ENCODE measurements at regions not wholly inside any gene's neighbourhood (a gene's known extent, or its start where the extent isn't known, plus 50 kb on each side); places are given as distances from the start of the nearest gene placed in this dataset.
"Not testable (repeated sequence)": the region's sequence is repeated elsewhere in the genome, so short reads cannot be mapped to it uniquely, and the experiment has no call there.

GRCh38 chr4:159910721-159911120 lies 807.8 kb downstream of the RAPGEF2 start:
- TF ChIP-seq, protein P1, sequence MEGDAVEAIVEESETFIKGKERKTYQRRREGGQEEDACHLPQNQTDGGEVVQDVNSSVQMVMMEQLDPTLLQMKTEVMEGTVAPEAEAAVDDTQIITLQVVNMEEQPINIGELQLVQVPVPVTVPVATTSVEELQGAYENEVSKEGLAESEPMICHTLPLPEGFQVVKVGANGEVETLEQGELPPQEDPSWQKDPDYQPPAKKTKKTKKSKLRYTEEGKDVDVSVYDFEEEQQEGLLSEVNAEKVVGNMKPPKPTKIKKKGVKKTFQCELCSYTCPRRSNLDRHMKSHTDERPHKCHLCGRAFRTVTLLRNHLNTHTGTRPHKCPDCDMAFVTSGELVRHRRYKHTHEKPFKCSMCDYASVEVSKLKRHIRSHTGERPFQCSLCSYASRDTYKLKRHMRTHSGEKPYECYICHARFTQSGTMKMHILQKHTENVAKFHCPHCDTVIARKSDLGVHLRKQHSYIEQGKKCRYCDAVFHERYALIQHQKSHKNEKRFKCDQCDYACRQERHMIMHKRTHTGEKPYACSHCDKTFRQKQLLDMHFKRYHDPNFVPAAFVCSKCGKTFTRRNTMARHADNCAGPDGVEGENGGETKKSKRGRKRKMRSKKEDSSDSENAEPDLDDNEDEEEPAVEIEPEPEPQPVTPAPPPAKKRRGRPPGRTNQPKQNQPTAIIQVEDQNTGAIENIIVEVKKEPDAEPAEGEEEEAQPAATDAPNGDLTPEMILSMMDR (IDR thresholded peaks at IDR 0.05; ENCODE audit: low read depth, low read length): no peak

GRCh38 chr4:159922119-159922518 lies 819.2 kb downstream of the RAPGEF2 start:
- DNase-seq (ENCODE audit: extremely low read depth, low read depth): no peak
- TF ChIP-seq, protein P1 (IDR thresholded peaks at IDR 0.05; ENCODE audit: low read depth, low read length): no peak

More at GRCh38 chr4:159910721-159911120, 807.8 kb downstream of the RAPGEF2 start:
- DNase-seq (ENCODE audit: extremely low read depth, low read depth): no peak

DNA sequence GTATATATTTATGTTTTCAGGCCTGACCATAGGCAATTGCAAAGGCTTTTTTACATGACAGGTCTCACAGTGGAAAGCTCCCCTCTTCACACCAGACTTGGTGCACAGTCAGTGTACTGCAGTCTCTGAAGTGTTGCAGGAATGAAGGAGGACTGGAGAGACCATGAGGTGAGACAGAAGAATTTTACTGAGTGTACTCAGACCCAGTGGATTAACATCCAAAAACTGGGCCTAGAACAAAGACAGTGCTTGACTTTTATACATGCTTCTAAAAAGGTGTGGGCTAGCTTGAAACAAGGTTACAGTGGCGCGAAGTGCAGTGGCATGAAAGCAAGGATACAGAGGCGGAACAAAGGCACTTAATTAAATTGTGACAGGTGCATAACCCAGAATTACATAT lies 822.9 kb downstream of the RAPGEF2 start:
- no peak for DNase-seq (ENCODE audit: extremely low read depth, low read depth)
- TF ChIP-seq, protein P1 (IDR thresholded peaks at IDR 0.05; ENCODE audit: low read depth, low read length): no peak

DNA sequence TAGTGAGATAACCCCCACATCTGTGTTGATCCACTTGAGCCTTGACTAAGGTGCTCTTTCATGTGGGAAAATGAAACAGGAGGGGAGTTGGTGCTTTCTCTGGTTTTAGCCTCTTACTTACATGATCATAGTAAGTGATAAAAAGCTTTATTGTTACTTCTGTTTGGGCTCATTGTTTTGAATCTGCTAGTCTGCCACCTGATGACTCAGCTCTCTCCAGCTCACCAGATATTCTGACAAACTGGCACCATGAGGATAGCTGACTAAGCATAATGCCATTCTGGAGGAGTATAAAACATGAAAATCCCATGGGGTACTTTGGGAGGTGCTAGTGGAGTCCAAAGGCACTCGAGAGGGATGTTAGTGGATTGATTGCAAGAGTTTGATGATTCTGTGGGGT lies 824.0 kb downstream of the RAPGEF2 start:
- TF ChIP-seq, protein P1 (IDR thresholded peaks at IDR 0.05; ENCODE audit: low read depth, low read length): no peak
- DNase-seq (ENCODE audit: extremely low read depth, low read depth): no peak

DNA sequence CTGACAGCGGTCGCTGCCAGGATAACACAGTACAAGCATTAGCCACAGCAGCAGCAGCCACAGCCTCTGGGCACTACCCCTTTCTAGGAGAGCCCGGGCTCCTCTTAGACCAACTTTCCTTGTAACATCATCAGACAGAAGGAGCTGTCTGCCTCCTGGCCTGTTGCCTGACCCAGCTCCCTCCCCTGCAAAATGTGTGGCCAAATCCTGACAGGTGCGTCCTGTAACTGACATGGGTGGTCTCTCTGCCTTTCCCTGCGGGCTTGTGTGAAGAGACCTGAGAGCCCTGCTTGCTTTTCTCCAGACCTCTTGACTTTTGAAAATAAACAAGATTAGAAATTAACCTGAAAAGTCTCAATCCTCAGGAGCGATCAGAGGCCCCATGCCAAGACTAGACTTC lies 824.9 kb downstream of the RAPGEF2 start:
- DNase-seq (ENCODE audit: extremely low read depth, low read depth): no peak
- TF ChIP-seq, protein P1 (IDR thresholded peaks at IDR 0.05; ENCODE audit: low read depth, low read length): no peak

DNA sequence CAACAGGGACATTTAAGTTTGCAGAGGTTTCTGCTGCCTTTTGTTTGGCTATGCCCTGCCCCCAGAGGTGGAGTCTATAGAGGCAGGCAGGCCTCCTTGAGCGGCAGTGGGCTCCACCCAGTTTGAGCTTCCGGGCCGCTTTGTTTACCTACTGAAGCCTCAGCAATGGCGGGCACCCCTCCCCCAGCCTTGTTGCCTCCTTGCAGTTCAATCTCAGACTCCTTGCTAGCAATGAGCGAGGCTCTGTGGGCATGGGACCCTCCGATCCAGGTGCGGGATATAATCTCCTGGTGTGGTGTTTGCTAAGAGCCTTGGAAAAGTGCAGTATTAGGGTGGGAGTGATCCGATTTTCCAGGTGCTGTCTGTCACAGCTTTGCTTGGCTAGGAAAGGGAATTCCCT lies 831.7 kb downstream of the RAPGEF2 start:
- DNase-seq (ENCODE audit: extremely low read depth, low read depth): not testable (repeated sequence)

- no peak for DNase-seq (ENCODE audit: extremely low read depth, low read depth)
- TF ChIP-seq, protein P1 (IDR thresholded peaks at IDR 0.05; ENCODE audit: low read depth, low read length): no peak
Observed at GRCh38 chr4:159937595-159937994, 834.7 kb downstream of the RAPGEF2 start.

GRCh38 chr4:159939681-159940080 lies 836.8 kb downstream of the RAPGEF2 start:
- not testable (repeated sequence) for DNase-seq (ENCODE audit: extremely low read depth, low read depth)

DNA sequence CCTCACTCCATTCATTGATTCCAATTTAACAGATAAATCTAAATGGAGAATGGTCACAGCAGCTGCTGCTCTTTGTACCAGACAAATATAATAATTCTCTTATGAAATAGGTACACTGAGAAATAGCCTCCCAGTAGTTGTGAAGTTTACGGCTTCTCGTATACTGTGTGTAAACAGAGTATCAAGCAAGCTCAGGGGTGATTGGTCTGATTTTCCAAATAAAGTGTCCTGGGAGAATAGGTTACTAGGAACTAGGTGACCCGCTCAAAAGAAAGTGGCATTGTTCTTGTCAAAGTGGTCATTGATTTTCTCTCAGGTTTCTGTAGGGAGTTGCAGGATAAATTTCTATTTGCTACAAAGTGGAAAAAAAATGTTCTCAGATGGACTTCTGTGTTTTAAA lies 838.2 kb downstream of the RAPGEF2 start:
- TF ChIP-seq, protein P1 (IDR thresholded peaks at IDR 0.05; ENCODE audit: low read depth, low read length): no peak
- DNase-seq (ENCODE audit: extremely low read depth, low read depth): no peak

Measured in AG09319 (cell line).